Activated CD4-positive, alpha-beta T cell treated with anti-CD3 and anti-CD28 coated beads, Interleukin-2, Interleukin-6, amounts not matched to agents 100 ng/mL and 50 ng/mL, durations not matched to agents 16 hours and 8 hours (primary cell): ENCODE measurements at regions not wholly inside any gene's neighbourhood (a gene's known extent, or its start where the extent isn't known, plus 50 kb on each side); places are given as distances from the start of the nearest gene placed in this dataset.
"Not testable (repeated sequence)": the region's sequence is repeated elsewhere in the genome, so short reads cannot be mapped to it uniquely, and the experiment has no call there.

Source experiments
- DNase-seq: peaks from one replicate; pipeline ENCODE4 v3.0.0-alpha.2; 2020

DNA sequence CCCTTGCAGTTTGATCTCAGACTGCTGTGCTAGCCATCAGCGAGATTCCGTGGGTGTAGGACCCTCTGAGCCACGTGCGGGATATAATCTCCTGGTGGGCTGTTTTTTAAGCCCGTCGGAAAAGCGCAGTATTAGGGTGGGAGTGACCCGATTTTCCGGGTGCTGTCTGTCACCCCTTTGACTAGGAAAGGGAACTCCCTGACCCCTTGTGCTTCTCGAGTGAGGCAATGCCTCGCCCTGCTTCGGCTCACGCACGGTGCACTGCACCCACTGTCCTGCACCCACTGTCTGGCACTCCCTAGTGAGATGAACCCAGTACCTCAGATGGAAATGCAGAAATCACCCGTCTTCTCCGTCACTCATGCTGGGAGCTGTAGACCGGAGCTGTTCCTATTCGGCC is 728.9 kb upstream of the SPRY2 start:
- DNase-seq, result not testable (repeated sequence)

DNA sequence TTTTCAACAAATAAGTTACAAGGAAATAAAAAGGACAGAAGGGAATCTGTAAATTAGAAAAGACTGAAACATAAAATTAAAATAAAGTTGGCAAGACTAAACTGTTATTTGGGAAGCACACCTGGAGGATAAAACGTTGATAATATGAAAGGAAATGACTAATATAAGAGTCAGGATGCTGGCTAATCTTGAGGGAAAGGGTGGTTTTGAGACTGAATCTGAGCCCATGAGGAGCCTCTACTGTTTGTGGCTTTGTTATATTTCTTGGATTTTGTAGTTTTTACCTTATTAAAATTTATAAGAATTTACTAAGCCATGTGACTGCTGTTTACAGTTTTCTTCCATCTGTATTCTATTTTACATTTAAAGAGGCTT is 718.0 kb upstream of the SPRY2 start:
- DNase-seq, result no peak

DNA sequence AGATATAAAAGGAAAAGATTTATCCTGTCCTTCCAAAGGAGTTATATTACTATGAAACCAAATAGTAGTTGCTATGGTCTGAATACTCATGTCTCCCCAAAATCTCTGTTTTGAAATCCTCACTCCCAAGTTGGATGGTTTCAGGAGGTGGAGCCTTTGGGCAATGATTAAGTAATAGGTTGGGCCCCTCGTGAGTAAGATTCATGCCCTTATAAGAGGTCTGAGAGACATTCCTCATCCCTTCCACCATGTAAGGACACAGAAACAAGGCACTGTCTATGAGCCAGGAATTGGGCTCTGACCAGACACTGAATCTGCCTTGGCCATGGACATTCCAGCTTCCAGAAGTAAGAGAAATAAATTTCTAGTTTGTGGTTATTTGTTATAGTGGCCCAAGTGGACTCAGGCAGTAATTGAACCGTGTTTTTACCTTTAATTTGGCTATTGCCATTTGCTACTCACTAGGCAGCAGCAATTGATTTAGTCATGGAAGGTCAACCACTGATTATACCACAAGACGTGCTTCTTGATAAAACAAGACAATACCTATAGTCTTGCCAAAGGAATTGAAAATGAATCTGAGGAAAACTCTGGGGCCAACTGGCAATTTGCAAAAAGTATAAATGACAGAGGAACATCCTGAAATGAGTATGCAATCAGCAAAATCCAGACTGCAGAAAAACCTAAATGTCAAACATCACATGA is 717.4 kb upstream of the SPRY2 start:
- DNase-seq, result no peak

DNA sequence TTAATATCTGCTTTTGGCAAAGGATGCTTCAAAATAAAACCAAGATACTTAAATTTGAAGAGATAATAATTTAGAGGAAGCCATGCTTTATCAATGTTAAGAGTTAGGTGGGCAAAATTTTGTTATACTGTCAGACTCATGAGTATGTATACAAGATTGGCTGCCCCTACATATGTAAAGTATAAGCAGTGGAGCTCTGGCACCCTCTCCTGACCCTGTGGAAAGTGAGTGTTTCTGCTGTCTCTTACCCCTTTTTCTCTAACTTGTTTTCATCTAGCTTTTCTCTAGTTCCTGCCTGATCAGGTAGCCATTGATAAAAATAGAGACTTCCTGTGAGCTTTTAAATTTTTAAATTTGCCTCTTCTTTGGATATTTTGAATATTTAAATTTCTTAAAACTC is 710.9 kb upstream of the SPRY2 start:
- DNase-seq, result no peak

DNA sequence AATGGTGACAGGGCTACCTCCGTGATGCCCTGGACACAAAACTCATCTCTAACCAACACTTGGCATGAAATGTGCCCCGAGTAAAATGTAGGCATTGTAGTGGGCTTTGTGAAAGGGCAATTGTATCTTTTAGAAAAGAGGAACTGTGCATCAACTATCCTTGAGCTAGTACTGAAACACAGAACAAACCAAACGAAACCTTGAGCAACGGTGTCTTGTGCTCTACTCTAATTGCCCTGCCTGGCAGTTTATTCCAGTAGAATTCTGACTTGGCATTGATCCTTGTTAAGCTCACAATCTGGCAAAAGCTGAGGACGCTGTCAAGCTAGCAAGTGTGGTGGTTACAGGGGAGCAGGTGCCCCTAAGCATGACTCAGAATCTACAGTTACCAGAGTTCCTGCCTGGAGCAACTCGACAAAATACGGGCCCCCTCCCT is 707.1 kb upstream of the SPRY2 start:
- DNase-seq, result no peak

DNA sequence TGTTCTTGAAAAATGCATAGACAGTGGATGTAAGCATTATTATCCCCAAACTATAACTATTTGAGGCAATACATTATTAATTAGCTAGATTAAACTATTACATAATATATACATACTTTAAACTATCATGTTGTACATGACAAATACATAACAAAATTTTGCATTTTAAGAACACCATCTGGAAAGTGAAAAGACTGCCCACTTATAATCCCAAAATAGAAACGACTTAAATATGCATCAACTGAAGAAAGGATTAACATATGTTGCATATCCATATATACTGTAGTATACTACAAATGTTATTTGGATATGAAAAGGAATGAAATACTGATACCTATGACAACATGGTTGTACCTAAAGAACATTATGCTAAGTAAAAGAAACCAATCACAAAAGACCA is 700.8 kb upstream of the SPRY2 start:
- no peak for DNase-seq

DNA sequence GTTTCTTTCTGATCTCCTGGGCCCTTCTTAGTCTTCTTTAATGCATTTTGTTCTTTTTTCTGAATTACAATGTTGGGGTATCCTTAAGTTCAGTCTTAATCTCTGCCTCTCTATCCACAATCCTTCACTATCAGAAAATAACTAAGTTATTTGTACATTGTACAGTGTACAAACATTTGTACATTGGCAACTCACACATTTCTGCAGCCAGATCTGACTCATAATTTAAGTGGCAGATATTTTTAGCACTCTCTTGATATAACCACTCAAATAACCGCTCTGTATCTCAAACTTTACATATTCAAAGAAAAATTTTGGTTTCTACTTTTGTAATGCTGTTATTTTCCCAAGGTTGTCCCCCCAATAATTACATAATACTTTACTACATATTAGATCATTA is 691.1 kb upstream of the SPRY2 start:
- no peak for DNase-seq

DNA sequence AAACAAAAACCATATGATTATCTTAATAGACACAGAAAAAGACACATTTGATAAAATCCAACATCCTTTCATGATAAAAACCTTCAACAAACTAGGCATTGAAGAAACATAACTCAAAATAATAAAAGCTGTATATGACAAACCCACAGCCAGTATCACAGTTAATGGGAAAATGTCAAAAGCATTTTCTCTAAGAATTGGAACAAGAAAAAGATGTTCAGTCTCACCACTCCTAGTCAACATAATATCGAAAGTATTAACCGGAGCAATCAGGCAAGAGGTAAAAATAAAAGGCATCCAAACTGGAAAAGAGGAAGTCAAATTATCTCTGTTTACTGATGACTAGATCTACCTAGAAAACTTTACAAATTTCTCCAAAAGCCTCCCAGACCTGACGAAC is 684.2 kb upstream of the SPRY2 start:
- no peak for DNase-seq

DNA sequence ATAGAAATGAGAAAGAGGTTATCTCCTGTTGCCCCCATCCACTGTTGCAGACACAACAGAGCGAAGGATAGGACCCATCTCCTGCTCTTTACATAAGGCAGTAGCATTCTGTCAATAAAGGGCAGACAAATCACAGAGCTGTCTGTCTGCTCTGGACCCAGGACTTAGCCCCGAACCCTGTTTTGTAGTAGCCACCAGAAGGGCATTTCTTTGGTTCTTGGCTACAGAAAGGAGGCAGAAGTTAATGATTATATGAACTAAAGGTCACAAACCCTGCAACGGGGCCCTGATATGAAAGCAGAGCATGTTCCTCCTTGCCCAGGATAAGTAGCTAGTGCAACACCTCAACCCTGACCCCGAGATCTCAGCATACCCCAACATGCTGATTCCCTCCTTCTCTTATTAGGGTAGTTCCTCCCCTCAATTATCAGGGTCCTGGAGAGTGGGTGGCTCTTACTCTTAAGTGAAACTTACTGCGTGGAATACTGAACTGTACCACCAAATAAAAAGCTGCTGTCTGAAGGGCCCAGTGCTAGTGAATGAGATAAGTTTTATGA is 680.4 kb upstream of the SPRY2 start:
- no peak for DNase-seq

DNA sequence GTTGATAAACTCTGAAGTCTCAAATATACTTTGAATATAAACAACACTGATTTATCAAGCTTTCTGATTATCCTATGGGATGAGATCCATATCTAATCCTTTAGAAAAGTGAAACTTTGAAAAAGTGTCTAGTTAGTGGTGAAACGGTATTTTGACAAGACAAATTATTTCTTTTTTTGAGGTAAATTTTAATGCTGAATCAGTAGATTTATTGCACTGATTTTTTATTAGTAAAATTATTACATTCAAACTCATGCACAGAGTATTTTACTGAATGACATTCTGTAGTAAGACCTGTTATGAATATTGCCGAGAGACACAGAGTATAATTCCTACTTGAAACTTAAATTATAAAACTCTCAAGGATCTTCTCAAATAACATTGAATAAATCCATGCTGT is 679.1 kb upstream of the SPRY2 start:
- DNase-seq, result no peak

DNA sequence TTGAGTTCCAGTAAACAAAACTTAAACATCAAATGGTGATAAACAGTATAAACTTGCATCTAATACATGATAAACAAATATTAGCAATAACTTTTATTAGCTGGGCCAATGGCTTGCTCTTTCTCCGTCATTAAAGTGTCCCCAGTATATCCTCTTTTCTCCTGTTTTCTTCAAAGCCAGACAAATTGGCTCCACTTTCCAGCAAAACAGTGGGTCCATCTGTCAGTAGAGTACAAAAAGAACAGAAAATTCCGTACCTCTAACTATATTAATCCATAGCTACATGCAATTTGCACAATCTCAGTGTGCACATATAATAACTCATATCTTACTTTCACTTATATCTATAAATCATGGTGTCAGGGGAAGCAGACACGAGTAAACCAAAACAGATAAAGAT is 678.0 kb upstream of the SPRY2 start:
- DNase-seq, result no peak

DNA sequence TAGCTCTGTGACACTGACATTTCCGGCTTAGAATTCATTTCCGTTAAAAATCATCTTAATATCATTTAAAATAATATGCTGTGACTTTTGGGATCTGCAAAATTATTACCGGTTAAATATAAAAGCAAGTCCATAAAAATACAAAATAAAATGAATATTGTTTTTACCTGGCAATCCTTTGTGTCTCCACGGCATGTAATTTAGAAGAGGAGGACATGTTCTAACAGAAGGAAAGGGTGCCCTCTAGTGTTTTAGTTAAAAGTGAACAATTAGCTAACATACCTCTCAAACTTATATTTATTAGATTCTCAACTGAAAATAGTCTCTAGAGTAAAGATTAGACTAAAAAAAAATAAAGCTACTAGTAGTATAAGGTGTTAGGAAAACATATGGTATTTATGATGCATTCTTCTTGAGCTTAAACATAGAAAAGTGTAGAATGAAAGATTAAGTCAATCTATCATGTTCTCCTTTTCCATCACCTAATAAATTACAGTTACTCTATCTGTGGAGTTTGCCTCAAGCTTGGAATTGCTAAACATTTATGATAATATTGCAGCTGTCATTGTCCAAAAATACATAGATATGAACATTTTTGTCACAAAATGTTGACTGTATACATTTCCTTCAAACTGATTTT is 676.7 kb upstream of the SPRY2 start:
- peak; percentile 33 for DNase-seq

DNA sequence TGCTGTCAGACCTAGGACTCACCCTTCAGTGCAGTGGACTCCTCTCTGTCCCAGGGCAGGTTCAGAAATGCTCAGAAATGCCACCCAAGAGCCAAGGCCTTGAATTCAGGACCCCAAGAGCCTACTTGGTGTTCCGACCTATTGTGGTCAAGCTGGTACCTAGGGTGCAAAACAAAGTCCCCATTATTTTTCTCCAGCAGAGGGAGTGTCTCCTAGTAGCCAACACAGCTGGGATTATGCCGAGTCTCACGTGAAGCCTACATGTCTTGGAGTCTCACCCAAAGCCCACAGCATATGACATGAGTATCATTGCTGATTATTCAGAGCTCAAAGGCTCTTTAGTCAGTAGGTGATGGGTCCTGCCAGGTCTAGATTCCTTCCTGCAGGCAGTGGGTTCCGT is 671.1 kb upstream of the SPRY2 start:
- DNase-seq, result no peak

DNA sequence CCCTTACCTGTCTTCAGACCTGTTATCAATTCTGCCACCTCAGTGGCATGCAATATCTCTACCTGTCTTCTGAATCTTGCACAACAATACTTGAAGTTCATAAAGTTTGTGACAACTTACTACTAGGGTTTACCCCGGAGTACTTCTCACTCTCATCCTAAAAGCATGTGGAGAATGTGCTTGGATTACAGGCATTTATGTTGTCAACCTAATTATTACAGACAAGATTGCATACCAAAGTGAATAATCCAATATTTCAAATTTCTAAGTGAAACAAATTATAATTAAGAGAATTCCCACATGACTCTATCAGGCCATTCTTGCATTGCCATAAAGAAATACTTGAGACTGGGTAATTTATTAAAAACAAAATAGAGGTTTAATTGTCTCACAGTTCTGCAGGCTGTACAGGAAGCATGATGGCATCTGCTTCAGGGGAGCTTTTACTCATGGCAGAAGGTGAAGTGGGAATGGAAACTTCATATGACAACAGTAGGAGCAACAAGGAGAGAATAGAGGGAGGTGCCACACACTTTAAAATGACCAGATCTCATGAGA is 661.0 kb upstream of the SPRY2 start:
- no peak for DNase-seq

DNA sequence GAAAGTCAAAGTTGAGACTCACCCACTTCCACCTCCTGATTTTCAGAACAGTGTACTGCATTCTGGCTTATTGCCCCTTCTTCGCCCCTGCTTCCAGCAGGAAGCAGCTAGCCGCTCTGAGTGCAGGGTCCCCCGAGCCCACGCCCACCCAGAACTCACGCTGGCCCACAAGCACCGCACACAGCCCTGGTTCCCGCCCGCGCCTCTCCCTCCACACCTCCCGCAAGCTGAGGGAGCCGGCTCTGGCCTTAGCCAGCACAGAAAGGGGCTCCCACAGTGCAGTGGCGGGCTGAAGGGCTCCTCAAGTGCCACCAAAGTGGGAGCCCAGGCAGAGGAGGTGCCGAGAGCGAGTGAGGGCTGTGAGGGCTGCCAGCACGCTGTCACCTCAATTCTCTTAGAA is 657.7 kb upstream of the SPRY2 start:
- not testable (repeated sequence) for DNase-seq

DNA sequence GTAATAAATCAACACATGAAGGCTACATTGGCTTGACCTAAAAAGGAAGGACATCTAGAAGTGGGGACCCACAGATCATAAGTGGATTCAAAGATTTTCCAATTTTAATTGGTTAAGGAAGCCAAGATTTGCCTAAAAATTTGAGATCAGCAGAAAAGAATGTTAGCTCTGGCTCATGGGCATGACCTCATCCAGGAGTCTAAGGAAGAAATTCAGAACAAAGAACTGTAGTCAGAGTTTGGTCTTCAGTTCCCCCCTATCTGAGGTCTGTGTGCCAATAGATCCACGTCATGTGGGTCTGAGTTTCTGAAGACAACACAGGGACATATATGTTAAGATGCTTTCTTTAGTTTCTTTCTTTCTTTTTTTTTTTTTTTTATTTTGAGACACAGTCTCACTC is 648.8 kb upstream of the SPRY2 start:
- no peak for DNase-seq

DNA sequence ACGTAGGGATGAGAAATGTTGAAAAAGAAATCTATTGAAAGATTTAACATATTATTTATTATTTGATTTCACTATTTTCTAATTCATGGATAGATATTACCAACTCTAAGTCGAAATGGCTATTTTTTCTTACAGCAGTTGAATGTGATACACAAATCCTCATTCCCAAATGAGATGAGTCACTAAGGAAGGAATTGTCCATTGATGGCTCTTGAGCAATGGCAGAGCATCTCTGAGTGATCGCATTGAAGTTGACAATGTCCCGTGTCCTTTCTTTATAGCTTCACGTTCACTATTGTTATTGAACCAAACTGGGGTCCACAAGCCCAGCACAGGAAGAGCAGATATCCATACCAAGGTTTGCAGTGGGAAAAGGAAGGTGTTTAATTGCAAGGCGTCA is 648.3 kb upstream of the SPRY2 start:
- no peak for DNase-seq

DNA sequence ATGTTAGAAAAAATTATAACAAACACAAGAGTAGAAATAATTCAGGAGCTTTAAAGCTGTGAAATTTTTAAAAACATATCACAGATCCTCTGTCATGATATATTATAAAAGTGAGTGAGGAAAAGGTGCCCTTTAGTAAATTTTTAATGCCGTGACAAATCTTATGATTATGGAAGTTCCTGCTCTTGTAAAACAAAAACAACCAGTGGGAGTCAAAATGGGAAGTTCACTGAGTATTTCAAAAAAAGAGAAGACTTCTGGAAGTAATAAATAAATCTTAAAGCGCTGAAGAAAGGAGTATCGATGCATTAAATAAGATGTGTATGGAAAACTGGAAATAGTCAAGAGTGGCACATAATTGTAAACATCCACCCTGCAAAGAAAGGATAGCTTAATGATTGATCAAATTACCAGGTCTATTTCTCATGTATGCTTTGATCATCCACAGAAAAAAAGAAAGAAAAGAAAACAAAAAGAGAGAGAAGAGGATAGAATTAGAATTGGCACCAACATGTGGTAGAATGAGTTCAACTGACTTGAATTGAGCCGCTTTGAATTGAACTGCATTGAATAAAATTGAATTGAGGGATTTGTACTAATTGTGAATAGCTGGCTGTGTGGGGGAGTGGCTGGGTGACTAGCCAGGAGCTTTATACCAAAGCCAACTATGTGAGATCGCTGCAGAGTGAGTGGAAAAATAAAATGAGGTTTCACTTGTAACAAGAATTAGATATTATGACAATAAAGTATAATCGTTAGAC is 647.6 kb upstream of the SPRY2 start:
- DNase-seq, result no peak

DNA sequence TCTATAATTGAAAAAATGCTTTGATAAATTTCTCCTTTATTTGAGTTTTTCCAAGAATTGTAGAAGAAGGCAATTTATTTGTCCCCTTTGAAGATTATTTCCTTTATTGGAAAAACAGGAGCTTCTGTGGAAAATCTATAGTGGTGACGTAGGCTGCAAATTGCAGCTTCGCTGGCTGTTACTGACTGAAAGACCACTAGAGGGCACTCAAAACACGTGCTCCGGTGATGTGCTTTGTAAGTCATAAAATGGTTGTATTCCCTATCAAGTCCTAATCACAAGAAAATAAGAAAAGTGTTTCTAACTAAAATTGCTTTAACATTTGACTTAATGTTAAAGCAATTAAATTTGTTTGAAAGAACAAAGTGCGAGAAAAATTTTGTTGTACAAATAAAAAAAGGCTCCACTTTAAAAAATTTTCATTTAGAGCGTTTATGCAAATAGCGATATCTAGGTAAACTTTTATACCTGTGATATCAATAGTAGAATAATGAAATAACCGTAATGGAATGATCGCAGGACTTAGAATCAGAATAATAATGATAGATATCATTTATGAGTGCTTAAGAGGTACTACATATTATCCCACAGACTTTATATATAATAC is 638.2 kb upstream of the SPRY2 start:
- DNase-seq, result peak; percentile 51

DNA sequence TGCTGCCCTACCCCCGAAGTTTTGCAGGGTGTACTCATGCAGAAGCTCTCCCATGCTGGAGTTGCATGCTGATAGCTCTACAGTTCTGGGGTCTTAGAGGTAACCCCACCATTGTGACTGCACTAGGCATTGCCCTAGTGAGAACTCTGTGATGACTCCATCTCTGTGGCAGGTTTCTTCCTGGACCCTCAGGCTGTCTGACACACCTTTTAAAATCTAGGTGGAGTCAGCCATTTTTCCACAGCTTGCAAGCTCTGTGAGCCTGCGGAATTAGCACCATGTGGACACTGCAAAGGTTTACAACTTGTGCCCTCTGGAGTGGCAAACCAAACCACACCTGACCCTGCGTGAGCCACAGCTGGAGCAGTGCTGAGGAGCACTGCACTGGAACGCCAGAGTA is 636.2 kb upstream of the SPRY2 start:
- DNase-seq, result no peak

DNA sequence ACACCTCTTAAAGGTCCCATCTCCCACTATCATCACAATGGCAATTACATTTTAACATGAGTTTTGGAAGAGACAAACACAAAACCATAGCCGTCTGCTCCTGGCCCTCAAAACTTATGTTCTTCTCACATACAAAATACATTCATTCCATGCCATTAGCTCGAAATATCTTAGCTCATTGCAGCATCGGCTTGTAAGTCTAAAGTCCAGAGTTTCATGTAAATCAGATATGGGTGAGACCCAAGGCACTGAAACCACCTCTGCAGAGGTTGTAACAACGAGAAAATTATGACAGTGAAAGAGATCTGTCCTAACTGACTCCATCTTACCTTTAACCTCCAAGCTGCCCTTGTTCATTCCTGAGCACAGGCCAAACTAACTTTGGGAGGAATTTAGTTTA is 635.0 kb upstream of the SPRY2 start:
- no peak for DNase-seq

DNA sequence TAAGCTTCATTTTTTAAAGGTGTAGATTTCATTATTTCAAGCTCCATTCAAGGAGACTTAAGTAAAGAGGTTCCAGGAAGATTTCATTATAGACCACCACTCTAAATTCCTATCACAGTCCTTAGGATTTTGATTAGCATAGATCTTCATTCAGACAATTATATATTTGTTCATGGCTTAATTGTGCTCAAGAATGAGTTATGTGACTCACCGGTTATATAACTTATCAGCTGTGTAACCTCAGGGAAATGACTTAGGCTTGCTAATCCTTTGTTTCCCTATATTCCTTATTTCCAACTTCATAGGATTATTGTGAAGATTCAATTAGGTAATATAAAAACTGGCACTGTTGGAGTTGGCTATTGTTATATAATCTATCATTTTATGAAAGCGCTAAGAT is 632.8 kb upstream of the SPRY2 start:
- DNase-seq, result no peak

DNA sequence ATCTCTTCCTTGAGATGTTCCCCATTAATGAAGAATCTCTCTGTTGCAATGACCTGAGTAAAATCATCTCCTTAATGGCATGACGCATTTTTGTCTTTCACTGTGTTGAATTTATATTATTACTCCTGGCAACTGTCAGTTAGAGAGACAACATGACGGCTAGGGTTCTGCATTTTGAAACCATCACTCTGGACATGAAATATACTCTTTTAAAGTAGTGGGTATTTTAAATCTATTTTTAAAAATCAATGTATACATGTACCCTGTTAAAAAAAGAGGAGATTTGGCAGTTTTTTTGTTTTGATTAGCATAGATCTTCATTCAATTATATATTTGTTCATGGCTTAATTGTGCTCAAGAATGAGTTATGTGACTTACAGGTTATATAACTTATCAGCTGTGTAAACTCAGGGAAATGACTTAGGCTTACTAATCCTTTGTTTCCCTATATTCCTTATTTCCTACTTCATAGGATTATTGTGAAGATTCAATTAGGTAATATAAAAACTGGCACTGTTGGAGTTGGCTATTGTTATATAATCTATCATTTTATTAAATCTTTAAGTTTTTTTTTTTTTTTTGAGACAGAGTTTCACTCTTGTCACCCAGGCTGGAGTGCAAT is 632.0 kb upstream of the SPRY2 start:
- no peak for DNase-seq
